OCI-LY3 (cell line): ENCODE measurements at regions not wholly inside any gene's neighbourhood (a gene's known extent, or its start where the extent isn't known, plus 50 kb on each side); places are given as distances from the start of the nearest gene placed in this dataset.

Experiments
- EZH2phosphoT487 ChIP-seq: fragments of 200-600 bp; shearing (Covaris generic); IDR thresholded peaks from 2 replicates; pipeline ENCODE4 v1.6.1; 2018; ENCODE audit warnings: antibody characterized with exemption, mixed run types, low read depth
- TF ChIP-seq, protein P1 (sequence below): fragments of 200-600, 300-600 bp; sonication (generic); IDR thresholded peaks from 2 replicates; pipeline ENCODE4 v1.5.1; 2014; ENCODE audit warnings: antibody characterized with exemption, low read length, low read depth

DNA sequence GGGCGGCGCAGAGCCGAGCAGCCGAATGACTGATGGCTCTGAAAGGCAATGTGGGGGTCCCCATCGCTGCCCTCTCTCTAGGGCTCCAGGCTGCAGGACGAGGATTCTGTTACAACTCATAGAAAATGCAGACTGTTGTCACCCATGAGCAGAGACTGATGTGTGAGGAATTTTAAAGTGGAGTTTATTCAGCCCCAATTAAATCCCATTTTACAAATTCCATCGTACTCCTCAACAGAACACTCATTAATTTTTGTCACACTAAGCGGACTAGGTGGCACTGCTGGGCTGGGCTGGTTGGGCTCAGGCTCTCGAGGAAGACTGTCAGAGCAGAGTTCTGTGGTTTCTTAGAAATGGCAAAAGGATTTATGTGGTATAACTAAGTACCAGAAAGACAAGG lies 102.6 kb upstream of the SPON1 start:
- TF ChIP-seq, protein P1, sequence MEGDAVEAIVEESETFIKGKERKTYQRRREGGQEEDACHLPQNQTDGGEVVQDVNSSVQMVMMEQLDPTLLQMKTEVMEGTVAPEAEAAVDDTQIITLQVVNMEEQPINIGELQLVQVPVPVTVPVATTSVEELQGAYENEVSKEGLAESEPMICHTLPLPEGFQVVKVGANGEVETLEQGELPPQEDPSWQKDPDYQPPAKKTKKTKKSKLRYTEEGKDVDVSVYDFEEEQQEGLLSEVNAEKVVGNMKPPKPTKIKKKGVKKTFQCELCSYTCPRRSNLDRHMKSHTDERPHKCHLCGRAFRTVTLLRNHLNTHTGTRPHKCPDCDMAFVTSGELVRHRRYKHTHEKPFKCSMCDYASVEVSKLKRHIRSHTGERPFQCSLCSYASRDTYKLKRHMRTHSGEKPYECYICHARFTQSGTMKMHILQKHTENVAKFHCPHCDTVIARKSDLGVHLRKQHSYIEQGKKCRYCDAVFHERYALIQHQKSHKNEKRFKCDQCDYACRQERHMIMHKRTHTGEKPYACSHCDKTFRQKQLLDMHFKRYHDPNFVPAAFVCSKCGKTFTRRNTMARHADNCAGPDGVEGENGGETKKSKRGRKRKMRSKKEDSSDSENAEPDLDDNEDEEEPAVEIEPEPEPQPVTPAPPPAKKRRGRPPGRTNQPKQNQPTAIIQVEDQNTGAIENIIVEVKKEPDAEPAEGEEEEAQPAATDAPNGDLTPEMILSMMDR, result no peak
- TF ChIP-seq EZH2phosphoT487, result no peak
